Activated B cell treated with CpG ODN at 0.5 μM for 24 hours (primary cell): ENCODE measurements at regions not wholly inside any gene's neighbourhood (a gene's known extent, or its start where the extent isn't known, plus 50 kb on each side); places are given as distances from the start of the nearest gene placed in this dataset.

ENCODE experiments used
- ATAC-seq: fragments of 200-7000 bp; cut with Tn5 transposase; one replicate; pipeline ENCODE4 v1.10.0; 2021; ENCODE audit warnings: low read depth, mild to moderate bottlenecking, moderate library complexity
- CTCF ChIA-PET: fragments of 350-600 bp; sonication (Branson Sonifier 250); formaldehyde crosslinking; loops from one replicate; lab custom pipeline; 2021; ENCODE audit warnings: antibody characterized with exemption; lab: Charles Lee
- POLR2A ChIA-PET: fragments of 350-600 bp; sonication (Branson Sonifier 250); formaldehyde crosslinking; loops from one replicate; lab custom pipeline; 2021; ENCODE audit warnings: antibody characterized with exemption; lab: Charles Lee
- DNase-seq: peaks from one replicate; pipeline ENCODE4 v3.0.0; 2022
- H3K27ac Mint-ChIP-seq: one replicate; pipeline ENCODE4 v1.8.0; 2020; ENCODE audit warnings: mixed read lengths
- H3K27me3 Mint-ChIP-seq: one replicate; pipeline ENCODE4 v1.8.0; 2021; ENCODE audit warnings: mixed read lengths
- H3K36me3 Mint-ChIP-seq: one replicate; pipeline ENCODE4 v1.8.0; 2021; ENCODE audit warnings: low read depth, mixed read lengths
- H3K4me1 Mint-ChIP-seq: one replicate; pipeline ENCODE4 v1.8.0; 2021; ENCODE audit warnings: mixed read lengths
- H3K4me3 Mint-ChIP-seq: one replicate; pipeline ENCODE4 v1.8.0; 2020; ENCODE audit warnings: mild to moderate bottlenecking, mixed read lengths
- H3K9me3 Mint-ChIP-seq: one replicate; pipeline ENCODE4 v1.8.0; 2020; ENCODE audit warnings: mixed read lengths
- CTCF ChIP-seq: fragments of 200-600 bp; IDR thresholded peaks from one replicate; pipeline ENCODE4 v1.8.0; 2022; ENCODE audit warnings: antibody characterized with exemption, mild to moderate bottlenecking
- intact Hi-C: fragments of 100-400 bp; cut with micrococcal nuclease; formaldehyde crosslinking; loops from one replicate; pipeline ENCODE4 v1.15.1; 2024

DNA sequence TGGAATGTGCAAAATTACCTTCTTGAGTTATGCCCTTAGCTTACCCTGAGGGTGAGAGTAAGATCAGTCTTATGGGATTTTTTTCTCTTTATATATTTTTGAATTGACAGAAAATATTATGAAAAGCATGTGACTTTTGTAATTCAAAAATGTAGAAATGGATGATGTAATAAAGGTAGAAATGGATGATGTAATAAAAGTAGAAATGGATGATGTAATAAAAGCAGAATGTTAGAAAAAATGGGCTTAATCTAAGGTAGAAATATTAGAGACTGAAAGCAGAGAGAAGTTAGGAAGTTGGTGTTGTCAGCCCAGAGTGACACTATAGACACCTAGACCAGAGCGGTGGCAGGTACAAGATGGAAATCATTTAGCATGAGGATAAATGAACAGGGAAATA is 107.1 kb upstream of the THSD7B start:
- no peaks in the 10 kb centered on the region for H3K9me3 Mint-ChIP-seq
- intact Hi-C loops: no loop called here
- CTCF ChIA-PET: no interaction called here

DNA sequence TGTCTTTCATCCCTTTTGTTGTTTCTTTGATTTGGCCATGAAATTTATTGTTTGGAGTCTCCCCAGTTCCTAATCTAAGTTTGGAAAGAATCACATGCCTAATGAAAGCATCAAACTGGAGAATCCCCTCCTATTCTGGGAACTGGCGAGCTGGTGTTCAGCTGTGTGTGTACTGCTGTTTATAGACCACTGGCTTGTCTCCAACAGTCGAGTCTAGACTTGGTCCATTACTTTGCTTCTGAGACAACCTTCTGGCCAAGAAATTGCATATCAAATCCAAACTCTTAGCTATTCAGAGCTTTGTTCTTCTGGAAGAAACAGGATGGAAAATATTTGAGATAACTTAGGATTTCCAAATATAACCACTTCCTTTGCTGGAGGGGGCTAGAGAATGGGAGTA is 111.5 kb upstream of the THSD7B start:
- no peak overlapping the region for H3K4me3 Mint-ChIP-seq
- H3K27me3 Mint-ChIP-seq: peaks cover 6% of the 10 kb centered on the region
- ChIA-PET CTCF (no interaction called here), POLR2A (no interaction called here)
- ATAC-seq (no peak), DNase-seq (no peak)
- H3K4me1 Mint-ChIP-seq: no peaks in the 10 kb centered on the region
- no peak overlapping the region for H3K27ac Mint-ChIP-seq
- TF ChIP-seq CTCF: no peak
- H3K36me3 Mint-ChIP-seq: no peaks in the 10 kb centered on the region
- intact Hi-C loops: no loop called here
- no peaks in the 10 kb centered on the region for H3K9me3 Mint-ChIP-seq

More for the DNA sequence above, 107.1 kb upstream of the THSD7B start:
- Mint-ChIP-seq H3K4me3 (no peak overlapping the region), H3K27ac (no peak overlapping the region), H3K4me1 (no peaks in the 10 kb centered on the region), H3K36me3 (no peaks in the 10 kb centered on the region), H3K27me3 (peaks cover 7% of the 10 kb centered on the region)
- TF ChIP-seq CTCF: no peak
- DNase-seq (no peak), ATAC-seq (no peak)
- POLR2A ChIA-PET: no interaction called here

DNA sequence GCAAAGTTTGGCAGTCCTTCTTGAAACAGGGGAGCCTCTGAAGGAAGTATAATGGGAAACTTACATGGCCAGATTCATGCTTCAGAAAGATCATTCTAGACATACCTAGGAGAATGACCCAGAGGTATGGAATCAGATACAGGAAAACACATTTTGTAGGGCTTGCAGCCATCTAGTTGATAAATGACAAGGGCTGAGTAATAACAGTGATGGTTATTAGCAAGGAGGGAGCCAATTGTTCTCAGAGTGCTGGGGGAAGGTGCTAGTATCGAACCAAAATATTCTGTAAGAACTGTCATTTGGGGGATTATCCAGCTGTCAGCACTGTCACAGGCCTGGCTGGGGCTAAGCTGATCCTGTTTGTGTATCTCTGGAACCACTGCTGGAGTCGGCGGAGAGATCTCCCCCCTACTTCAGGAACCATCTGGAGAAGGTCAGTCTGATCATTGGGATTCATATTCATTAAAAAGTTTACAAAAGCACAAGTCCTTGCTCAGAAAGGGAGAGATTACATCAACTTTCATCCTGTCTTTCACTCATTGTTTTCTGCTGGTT is 113.8 kb upstream of the THSD7B start:
- no peak for ATAC-seq
- intact Hi-C loops: no loop called here
- TF ChIP-seq CTCF: no peak

GRCh38 chr2:136647039-136647438 is 118.3 kb upstream of the THSD7B start:
- ChIA-PET POLR2A (no interaction called here), CTCF (no interaction called here)
- H3K4me3 Mint-ChIP-seq: no peak overlapping the region

More for the DNA sequence above, 113.8 kb upstream of the THSD7B start:
- peaks cover 6% of the 10 kb centered on the region for H3K27me3 Mint-ChIP-seq
- no peaks in the 10 kb centered on the region for H3K4me1 Mint-ChIP-seq
- H3K9me3 Mint-ChIP-seq: no peaks in the 10 kb centered on the region
- ChIA-PET CTCF (no interaction called here), POLR2A (no interaction called here)
- no peaks in the 10 kb centered on the region for H3K36me3 Mint-ChIP-seq
- DNase-seq: no peak
- H3K27ac Mint-ChIP-seq: no peak overlapping the region
- no peak overlapping the region for H3K4me3 Mint-ChIP-seq

GRCh38 chr2:136645236-136645828 is 120.0 kb upstream of the THSD7B start:
- no peaks in the 10 kb centered on the region for H3K36me3 Mint-ChIP-seq
- intact Hi-C loops: no loop called here
- H3K4me1 Mint-ChIP-seq: no peaks in the 10 kb centered on the region
- ATAC-seq (no peak), DNase-seq (no peak)
- peaks cover 2% of the 10 kb centered on the region for H3K27me3 Mint-ChIP-seq
- H3K27ac Mint-ChIP-seq: no peak overlapping the region
- H3K4me3 Mint-ChIP-seq: no peak overlapping the region
- no peak for TF ChIP-seq CTCF
- no peaks in the 10 kb centered on the region for H3K9me3 Mint-ChIP-seq
- CTCF ChIA-PET: no interaction called here
- POLR2A ChIA-PET: no interaction called here

More at GRCh38 chr2:136647039-136647438, 118.3 kb upstream of the THSD7B start:
- no peak for TF ChIP-seq CTCF
- Mint-ChIP-seq H3K27ac (no peak overlapping the region), H3K27me3 (peaks cover 2% of the 10 kb centered on the region), H3K9me3 (no peaks in the 10 kb centered on the region), H3K36me3 (no peaks in the 10 kb centered on the region), H3K4me1 (no peaks in the 10 kb centered on the region)
- DNase-seq (no peak), ATAC-seq (no peak)
- intact Hi-C loops: no loop called here
